Iris pigment epithelial cell (primary cell): ENCODE measurements at regions not wholly inside any gene's neighbourhood (a gene's known extent, or its start where the extent isn't known, plus 50 kb on each side); places are given as distances from the start of the nearest gene placed in this dataset.
"Not testable (repeated sequence)": the region's sequence is repeated elsewhere in the genome, so short reads cannot be mapped to it uniquely, and the experiment has no call there.

Source experiments
- DNase-seq: peaks from one replicate; pipeline ENCODE4 v3.0.0-alpha.2; 2011; ENCODE audit warnings: low read depth

GRCh38 chr4:60485276-60485675, 714.9 kb upstream of the ADGRL3 start:
- DNase-seq: no peak

GRCh38 chr4:60487118-60487761, 712.9 kb upstream of the ADGRL3 start:
- not testable (repeated sequence) for DNase-seq

GRCh38 chr4:60500810-60501209, 699.3 kb upstream of the ADGRL3 start:
- DNase-seq: no peak

GRCh38 chr4:60502733-60503132, 697.4 kb upstream of the ADGRL3 start:
- DNase-seq: no peak

- no peak for DNase-seq
These were observed 694.1 kb upstream of the ADGRL3 start for GRCh38 chr4:60506061-60506460.

- no peak for DNase-seq
These were observed 677.9 kb upstream of the ADGRL3 start for GRCh38 chr4:60522265-60522664.

GRCh38 chr4:60531776-60532379, 668.2 kb upstream of the ADGRL3 start:
- no peak for DNase-seq

- no peak for DNase-seq
These were observed 655.1 kb upstream of the ADGRL3 start for GRCh38 chr4:60544981-60545380.

GRCh38 chr4:60562334-60562733, 637.8 kb upstream of the ADGRL3 start:
- no peak for DNase-seq

- DNase-seq: no peak
These were observed 634.6 kb upstream of the ADGRL3 start for GRCh38 chr4:60565558-60565957.

GRCh38 chr4:60575336-60575735, 624.8 kb upstream of the ADGRL3 start:
- DNase-seq: no peak

GRCh38 chr4:60579335-60579734, 620.8 kb upstream of the ADGRL3 start:
- no peak for DNase-seq

- DNase-seq: no peak
These were observed 618.1 kb upstream of the ADGRL3 start for GRCh38 chr4:60581919-60582536.

- no peak for DNase-seq
These were observed 611.6 kb upstream of the ADGRL3 start for GRCh38 chr4:60588556-60588955.

GRCh38 chr4:60589425-60589824, 610.7 kb upstream of the ADGRL3 start:
- no peak for DNase-seq

GRCh38 chr4:60590116-60590515, 610.0 kb upstream of the ADGRL3 start:
- DNase-seq: no peak

- peak; percentile 29 for DNase-seq
These were observed 594.3 kb upstream of the ADGRL3 start for GRCh38 chr4:60605646-60606354.

GRCh38 chr4:60611762-60612496, 588.2 kb upstream of the ADGRL3 start:
- DNase-seq: peak; percentile 10

GRCh38 chr4:60617731-60618130, 582.4 kb upstream of the ADGRL3 start:
- no peak for DNase-seq

GRCh38 chr4:60619531-60620305, 580.4 kb upstream of the ADGRL3 start:
- DNase-seq: peak; percentile 3

GRCh38 chr4:60637976-60638375, 562.1 kb upstream of the ADGRL3 start:
- no peak for DNase-seq
